HCT116 (cell line): ENCODE measurements at regions not wholly inside any gene's neighbourhood (a gene's known extent, or its start where the extent isn't known, plus 50 kb on each side); places are given as distances from the start of the nearest gene placed in this dataset.

ENCODE experiments used
- CBX3 ChIP-seq: IDR thresholded peaks from 2 replicates; pipeline ENCODE4 v1.6.1; 2012; ENCODE audit warnings: low read depth
- CEBPB ChIP-seq: IDR thresholded peaks from 2 replicates; pipeline ENCODE4 v1.6.1; 2012; ENCODE audit warnings: low read depth
- CTCF ChIP-seq, 3 experiments: fragments of 200-600 bp in 1 of 3; sonication (generic) in 1 of 3; IDR thresholded peaks in 2 of 3; conservative IDR thresholded peaks in 1 of 3; 2 replicates each; pipeline ENCODE4 v1.5.1; 2012 to 2017; ENCODE audit warnings: low read depth in 2 of 3, low read length in 2 of 3, antibody characterized with exemption in 1 of 3, borderline replicate concordance in 1 of 3, control low read depth in 1 of 3, mild to moderate bottlenecking in 1 of 3, mixed read lengths in 1 of 3, mixed run types in 1 of 3, moderate library complexity in 1 of 3; ENCODE audit not compliant: insufficient read depth in 1 of 3
- ELF1 ChIP-seq: IDR thresholded peaks from 2 replicates; pipeline ENCODE4 v1.6.1; 2012; ENCODE audit warnings: low read depth, borderline replicate concordance
- EZH2 ChIP-seq: fragments of 200-600 bp; sonication (generic); IDR thresholded peaks from 2 replicates; pipeline ENCODE4 v1.6.1; 2017; ENCODE audit warnings: antibody characterized with exemption, mixed run types
- POLR2A ChIP-seq: IDR thresholded peaks from 2 replicates; pipeline ENCODE4 v1.7.0; 2011; ENCODE audit warnings: borderline replicate concordance; ENCODE audit not compliant: insufficient read depth, insufficient read length; ENCODE audit errors: extremely low read depth
- POLR2AphosphoS5 ChIP-seq: IDR thresholded peaks from 2 replicates; pipeline ENCODE4 v1.6.1; 2011; ENCODE audit warnings: mild to moderate bottlenecking, low read depth, low read length, moderate library complexity
- RAD21 ChIP-seq: IDR thresholded peaks from 2 replicates; pipeline ENCODE4 v1.6.1; 2012; ENCODE audit warnings: low read depth, mild to moderate bottlenecking
- TF ChIP-seq, protein P1 (sequence below): IDR thresholded peaks from 2 replicates; pipeline ENCODE4 v1.6.1; 2012

DNA sequence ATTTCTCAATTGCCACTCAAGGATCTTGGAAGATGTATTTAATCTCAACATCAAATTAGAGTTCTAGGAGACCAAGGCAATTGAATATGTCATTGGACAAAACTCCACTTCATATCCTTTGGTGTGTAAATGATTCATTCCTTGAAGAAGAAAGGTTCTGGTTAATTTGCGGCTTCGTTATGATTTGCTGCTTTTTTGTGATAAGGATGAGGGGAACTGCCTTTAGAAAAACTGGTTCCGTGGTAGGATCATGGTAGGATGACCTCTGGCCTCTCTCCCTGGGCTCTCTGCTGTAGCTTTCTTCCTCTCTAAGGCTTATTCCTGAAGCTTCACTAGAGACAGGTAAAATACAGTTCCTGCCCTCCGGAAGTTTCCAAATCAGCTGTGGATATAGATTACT lies 51.5 kb upstream of the ERRFI1 start:
- TF ChIP-seq CTCF (IDR thresholded peaks at IDR 0.05 in 2 of 3, conservative IDR thresholded peaks at IDR 0.05 in 1 of 3; ENCODE audit: borderline replicate concordance in 1 of 3, insufficient read depth in 1 of 3, low read depth in 2 of 3, low read length in 2 of 3) (no peak), POLR2A (no peak), CEBPB (no peak), CBX3 (no peak), RAD21 (no peak), ELF1 (no peak), EZH2 (no peak), POLR2AphosphoS5 (no peak; the same call in 1 of the 2 replicates)
- TF ChIP-seq, protein P1, sequence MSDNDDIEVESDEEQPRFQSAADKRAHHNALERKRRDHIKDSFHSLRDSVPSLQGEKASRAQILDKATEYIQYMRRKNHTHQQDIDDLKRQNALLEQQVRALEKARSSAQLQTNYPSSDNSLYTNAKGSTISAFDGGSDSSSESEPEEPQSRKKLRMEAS = no peak
